ENCODE measurements at regions not wholly inside any gene's neighbourhood (a gene's known extent, or its start where the extent isn't known, plus 50 kb on each side); places are given as distances from the start of the nearest gene placed in this dataset.

- Histone ChIP-seq H3K27me3 (no peaks in the 10 kb centered on the region), H3K36me3 (replicated peaks in 1 of 2) (no peaks in the 10 kb centered on the region), H3K4me3 (no peak overlapping the region), H3K9me3 (replicated peaks in 1 of 3) (no peaks in the 10 kb centered on the region), H3K4me1 (replicated peaks in 1 of 2) (no peaks in the 10 kb centered on the region), H3K27ac (no peak overlapping the region)
- intact Hi-C loops (cut with DNase I): no loop called here
- WGBS, 4 donors: 67 to 75% (median 72%) methylated on average over 16 of the region's 16 CpGs
- TF ChIP-seq CTCF (IDR thresholded peaks at IDR 0.05): no peak
- no peak for TF ChIP-seq POLR2A (IDR thresholded peaks at IDR 0.05)
- no peak for DNase-seq
Measured at GRCh38 chr22:48837341-48837935, 990.2 kb downstream of the BRD1 start.

- Histone ChIP-seq H3K9me3 (replicated peaks in 1 of 3) (no peaks in the 10 kb centered on the region), H3K27ac (no peak overlapping the region), H3K4me3 (no peak overlapping the region), H3K4me1 (replicated peaks in 1 of 2) (no peaks in the 10 kb centered on the region), H3K27me3 (no peaks in the 10 kb centered on the region), H3K36me3 (replicated peaks in 1 of 2) (no peaks in the 10 kb centered on the region)
- 75 to 83% (median 77%) methylated on average over 17 to 19 of the region's 19 CpGs for WGBS, 4 donors
- intact Hi-C loops (cut with DNase I): no loop called here
- TF ChIP-seq POLR2A (IDR thresholded peaks at IDR 0.05): no peak
- TF ChIP-seq CTCF (IDR thresholded peaks at IDR 0.05): no peak
- DNase-seq: no peak
Measured at GRCh38 chr22:48836673-48837340, 990.9 kb downstream of the BRD1 start.

GRCh38 chr22:48835857-48836672 is 991.6 kb downstream of the BRD1 start:
- WGBS, 4 donors: 78 to 95% (median 84%) methylated on average over 4 to 33 of the region's 33 CpGs
- intact Hi-C loops (cut with DNase I): no loop called here
- no peak for TF ChIP-seq CTCF (IDR thresholded peaks at IDR 0.05)
- no peak for TF ChIP-seq POLR2A (IDR thresholded peaks at IDR 0.05)
- Histone ChIP-seq H3K4me1 (replicated peaks in 1 of 2) (no peaks in the 10 kb centered on the region), H3K27ac (no peak overlapping the region), H3K4me3 (no peak overlapping the region), H3K36me3 (replicated peaks in 1 of 2) (no peaks in the 10 kb centered on the region), H3K27me3 (no peaks in the 10 kb centered on the region), H3K9me3 (replicated peaks in 1 of 3) (no peaks in the 10 kb centered on the region)
- no peak for DNase-seq

- WGBS, 4 donors: 64 to 70% (median 69%) methylated on average over 8 to 11 of the region's 11 CpGs
- no peaks in the 10 kb centered on the region for H3K4me1 ChIP-seq (replicated peaks in 1 of 2)
- H3K9me3 ChIP-seq (replicated peaks in 1 of 3): no peaks in the 10 kb centered on the region
- H3K36me3 ChIP-seq (replicated peaks in 1 of 2): no peaks in the 10 kb centered on the region
- intact Hi-C loops (cut with DNase I): no loop called here
- H3K27ac ChIP-seq: no peak overlapping the region
- no peak overlapping the region for H3K4me3 ChIP-seq
- no peak for DNase-seq
- TF ChIP-seq CTCF (IDR thresholded peaks at IDR 0.05): no peak
- H3K27me3 ChIP-seq: no peaks in the 10 kb centered on the region
Measured at GRCh38 chr22:48835364-48835763, 992.3 kb downstream of the BRD1 start.

Data from adrenal gland (tissue), 9 donors.